NK-92 treated with Interleukin-12 subunit alpha and Interleukin-12 subunit beta, amount 100 ng/mL, for 24 hours (cell line): ENCODE measurements at regions not wholly inside any gene's neighbourhood (a gene's known extent, or its start where the extent isn't known, plus 50 kb on each side); places are given as distances from the start of the nearest gene placed in this dataset.

Source experiments
- DNase-seq: peaks from one replicate; lab custom pipeline; 2025; lab: John Stamatoyannopoulos, UW

GRCh38 chr19:31501427-31502195 is 152.4 kb upstream of the TSHZ3 start:
- no peak for DNase-seq

- no peak for DNase-seq
These were observed 153.4 kb upstream of the TSHZ3 start for GRCh38 chr19:31502536-31503170.

- no peak for DNase-seq
These were observed 154.0 kb upstream of the TSHZ3 start for GRCh38 chr19:31503211-31503610.

- DNase-seq: no peak
These were observed 155.0 kb upstream of the TSHZ3 start for GRCh38 chr19:31504221-31504620.

GRCh38 chr19:31505596-31505910 is 156.3 kb upstream of the TSHZ3 start:
- DNase-seq: no peak

- DNase-seq: no peak
These were observed 156.9 kb upstream of the TSHZ3 start for GRCh38 chr19:31506102-31506501.

- DNase-seq: no peak
These were observed 161.4 kb upstream of the TSHZ3 start for GRCh38 chr19:31510635-31511034.

- no peak for DNase-seq
These were observed 161.9 kb upstream of the TSHZ3 start for GRCh38 chr19:31511098-31511497.

- no peak for DNase-seq
These were observed 162.5 kb upstream of the TSHZ3 start for GRCh38 chr19:31511696-31512095.

GRCh38 chr19:31512181-31512970 is 163.1 kb upstream of the TSHZ3 start:
- no peak for DNase-seq

- DNase-seq: no peak
These were observed 164.6 kb upstream of the TSHZ3 start for GRCh38 chr19:31513841-31514240.

- DNase-seq: no peak
These were observed 166.7 kb upstream of the TSHZ3 start for GRCh38 chr19:31515931-31516330.

- DNase-seq: no peak
These were observed 167.5 kb upstream of the TSHZ3 start for GRCh38 chr19:31516756-31517155.

GRCh38 chr19:31517224-31518180 is 168.3 kb upstream of the TSHZ3 start:
- no peak for DNase-seq

GRCh38 chr19:31518216-31519020 is 169.2 kb upstream of the TSHZ3 start:
- no peak for DNase-seq

- no peak for DNase-seq
These were observed 170.0 kb upstream of the TSHZ3 start for GRCh38 chr19:31519256-31519655.

- DNase-seq: no peak
These were observed 170.7 kb upstream of the TSHZ3 start for GRCh38 chr19:31519908-31520307.

- no peak for DNase-seq
These were observed 171.4 kb upstream of the TSHZ3 start for GRCh38 chr19:31520633-31521032.

GRCh38 chr19:31525610-31526147 is 176.4 kb upstream of the TSHZ3 start:
- DNase-seq: no peak

GRCh38 chr19:31527443-31527842 is 178.2 kb upstream of the TSHZ3 start:
- DNase-seq: no peak

- DNase-seq: no peak
These were observed 179.0 kb upstream of the TSHZ3 start for GRCh38 chr19:31528261-31528660.
